ENCODE measurements at regions not wholly inside any gene's neighbourhood (a gene's known extent, or its start where the extent isn't known, plus 50 kb on each side); places are given as distances from the start of the nearest gene placed in this dataset.

DNA sequence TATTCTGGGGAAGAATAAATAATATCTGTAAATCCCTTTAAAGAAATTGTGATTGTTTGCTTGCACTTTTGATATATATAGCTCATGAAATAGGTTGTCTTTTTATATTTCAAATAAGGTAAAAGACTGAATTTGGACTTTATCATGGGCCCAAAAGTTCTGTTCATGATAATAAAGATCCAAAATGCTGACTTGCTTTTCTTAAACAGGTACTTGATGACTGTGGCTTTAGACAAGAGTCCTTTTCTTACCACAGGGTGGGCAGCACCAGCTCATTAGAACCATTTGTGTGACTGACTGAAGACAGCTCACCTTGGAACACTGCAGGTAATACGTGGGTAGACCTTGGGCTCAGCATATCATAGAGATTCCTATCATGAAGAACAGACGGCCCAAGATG is 432.6 kb downstream of the ETNK1 start:
- intact Hi-C loops (cut with DNase I, micrococcal nuclease): no loop called here

DNA sequence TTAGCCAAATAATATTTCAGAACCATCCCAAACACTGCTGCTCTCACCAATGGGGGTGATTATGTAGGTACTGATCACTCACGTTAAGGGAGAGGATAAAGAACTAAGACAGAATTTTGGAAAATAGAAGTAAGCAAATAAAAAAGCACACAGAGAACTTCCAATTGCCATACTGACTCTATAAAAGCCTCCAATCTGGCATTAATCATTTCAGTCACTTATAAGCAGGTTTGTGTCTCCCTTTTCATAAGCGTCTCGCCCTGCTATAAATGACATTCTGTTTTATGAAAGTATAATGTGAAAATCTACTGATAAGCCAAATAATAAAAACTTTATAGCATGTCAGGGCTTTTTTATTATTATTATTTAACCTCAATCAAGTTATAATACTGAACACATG is 435.2 kb downstream of the ETNK1 start:
- no peaks in the 10 kb centered on the region for H3K27me3 Mint-ChIP-seq

More for the DNA sequence above, 432.6 kb downstream of the ETNK1 start:
- H3K27ac Mint-ChIP-seq: no peak overlapping the region
- H3K4me3 Mint-ChIP-seq: no peak overlapping the region
- H3K9me3 Mint-ChIP-seq: no peaks in the 10 kb centered on the region
- Histone ChIP-seq H3K4me3 (ENCODE audit: low read length) (no peak overlapping the region), H3K36me3 (ENCODE audit: insufficient read depth, low read length) (no peaks in the 10 kb centered on the region), H3K27me3 (ENCODE audit: control insufficient read depth in 1 of 2, insufficient read depth in 2 of 2, low read length in 2 of 2) (no peaks in the 10 kb centered on the region), H3K4me1 (ENCODE audit: insufficient read depth, low read length) (no peaks in the 10 kb centered on the region), H3K27ac (ENCODE audit: low read depth in 1 of 2, low read length in 2 of 2) (no peak overlapping the region), H3K9me3 (ENCODE audit: control insufficient read depth in 1 of 2, insufficient read depth in 1 of 2, low read length in 2 of 2) (no peaks in the 10 kb centered on the region)
- CTCF ChIA-PET: no interaction called here
- TF ChIP-seq, protein P1, sequence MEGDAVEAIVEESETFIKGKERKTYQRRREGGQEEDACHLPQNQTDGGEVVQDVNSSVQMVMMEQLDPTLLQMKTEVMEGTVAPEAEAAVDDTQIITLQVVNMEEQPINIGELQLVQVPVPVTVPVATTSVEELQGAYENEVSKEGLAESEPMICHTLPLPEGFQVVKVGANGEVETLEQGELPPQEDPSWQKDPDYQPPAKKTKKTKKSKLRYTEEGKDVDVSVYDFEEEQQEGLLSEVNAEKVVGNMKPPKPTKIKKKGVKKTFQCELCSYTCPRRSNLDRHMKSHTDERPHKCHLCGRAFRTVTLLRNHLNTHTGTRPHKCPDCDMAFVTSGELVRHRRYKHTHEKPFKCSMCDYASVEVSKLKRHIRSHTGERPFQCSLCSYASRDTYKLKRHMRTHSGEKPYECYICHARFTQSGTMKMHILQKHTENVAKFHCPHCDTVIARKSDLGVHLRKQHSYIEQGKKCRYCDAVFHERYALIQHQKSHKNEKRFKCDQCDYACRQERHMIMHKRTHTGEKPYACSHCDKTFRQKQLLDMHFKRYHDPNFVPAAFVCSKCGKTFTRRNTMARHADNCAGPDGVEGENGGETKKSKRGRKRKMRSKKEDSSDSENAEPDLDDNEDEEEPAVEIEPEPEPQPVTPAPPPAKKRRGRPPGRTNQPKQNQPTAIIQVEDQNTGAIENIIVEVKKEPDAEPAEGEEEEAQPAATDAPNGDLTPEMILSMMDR (IDR thresholded peaks at IDR 0.05): no peak
- no peaks in the 10 kb centered on the region for H3K27me3 Mint-ChIP-seq
- ATAC-seq (ENCODE audit: poor library complexity) (no peak), DNase-seq (no peak)
- POLR2A ChIA-PET: no interaction called here
- H3K36me3 Mint-ChIP-seq (ENCODE audit: low read depth): no peaks in the 10 kb centered on the region
- no peaks in the 10 kb centered on the region for H3K4me1 Mint-ChIP-seq (ENCODE audit: low read depth)

DNA sequence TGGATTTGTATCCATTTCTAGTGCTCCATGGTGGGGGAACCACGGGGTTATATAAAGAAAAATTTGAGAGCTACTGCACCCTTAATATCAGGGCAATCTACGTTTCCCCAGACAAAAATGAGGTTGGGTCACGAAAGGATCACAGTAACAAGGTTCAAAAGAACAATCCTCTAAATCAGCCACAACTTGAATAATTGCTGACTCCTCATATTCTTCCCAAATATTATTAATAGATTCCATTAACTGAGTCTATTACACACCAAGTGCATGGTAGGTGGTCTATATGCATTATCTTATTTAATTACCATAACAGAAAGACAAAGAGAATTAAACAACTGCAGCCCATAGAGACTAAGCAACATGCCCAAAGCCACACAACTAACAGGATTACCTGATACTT is 438.2 kb downstream of the ETNK1 start:
- intact Hi-C loops (cut with DNase I, micrococcal nuclease): no loop called here
- no peaks in the 10 kb centered on the region for H3K9me3 Mint-ChIP-seq
- no peaks in the 10 kb centered on the region for H3K9me3 ChIP-seq (ENCODE audit: control insufficient read depth in 1 of 2, insufficient read depth in 1 of 2, low read length in 2 of 2)
- ChIA-PET POLR2A (no interaction called here), CTCF (no interaction called here)
- H3K27ac ChIP-seq (ENCODE audit: low read depth in 1 of 2, low read length in 2 of 2): no peak overlapping the region
- H3K27me3 Mint-ChIP-seq: no peaks in the 10 kb centered on the region
- H3K4me3 Mint-ChIP-seq: no peak overlapping the region
- no peak for ATAC-seq (ENCODE audit: poor library complexity)
- H3K27me3 ChIP-seq (ENCODE audit: control insufficient read depth in 1 of 2, insufficient read depth in 2 of 2, low read length in 2 of 2): no peaks in the 10 kb centered on the region
- TF ChIP-seq, protein P1 (IDR thresholded peaks at IDR 0.05): no peak
- no peaks in the 10 kb centered on the region for H3K36me3 Mint-ChIP-seq (ENCODE audit: low read depth)
- H3K4me1 Mint-ChIP-seq (ENCODE audit: low read depth): no peaks in the 10 kb centered on the region
- H3K4me3 ChIP-seq (ENCODE audit: low read length): no peak overlapping the region
- no peak overlapping the region for H3K27ac Mint-ChIP-seq
- no peak for DNase-seq
- H3K4me1 ChIP-seq (ENCODE audit: insufficient read depth, low read length): no peaks in the 10 kb centered on the region
- H3K36me3 ChIP-seq (ENCODE audit: insufficient read depth, low read length): no peaks in the 10 kb centered on the region

More for the DNA sequence above, 435.2 kb downstream of the ETNK1 start:
- TF ChIP-seq, protein P1 (IDR thresholded peaks at IDR 0.05): no peak
- H3K4me3 Mint-ChIP-seq: no peak overlapping the region
- CTCF ChIA-PET: no interaction called here
- Histone ChIP-seq H3K27me3 (ENCODE audit: control insufficient read depth in 1 of 2, insufficient read depth in 2 of 2, low read length in 2 of 2) (no peaks in the 10 kb centered on the region), H3K27ac (ENCODE audit: low read depth in 1 of 2, low read length in 2 of 2) (no peak overlapping the region), H3K4me1 (ENCODE audit: insufficient read depth, low read length) (no peaks in the 10 kb centered on the region), H3K4me3 (ENCODE audit: low read length) (no peak overlapping the region), H3K36me3 (ENCODE audit: insufficient read depth, low read length) (no peaks in the 10 kb centered on the region), H3K9me3 (ENCODE audit: control insufficient read depth in 1 of 2, insufficient read depth in 1 of 2, low read length in 2 of 2) (no peaks in the 10 kb centered on the region)
- H3K36me3 Mint-ChIP-seq (ENCODE audit: low read depth): no peaks in the 10 kb centered on the region
- ATAC-seq (ENCODE audit: poor library complexity): no peak
- no peaks in the 10 kb centered on the region for H3K4me1 Mint-ChIP-seq (ENCODE audit: low read depth)
- intact Hi-C loops (cut with DNase I, micrococcal nuclease): no loop called here
- POLR2A ChIA-PET: no interaction called here
- H3K27ac Mint-ChIP-seq: no peak overlapping the region
- DNase-seq: no peak
- H3K9me3 Mint-ChIP-seq: no peaks in the 10 kb centered on the region

Measured in CD4-positive, alpha-beta T cell (primary cell).